SU-DHL-6 (cell line): ENCODE measurements at regions not wholly inside any gene's neighbourhood (a gene's known extent, or its start where the extent isn't known, plus 50 kb on each side); places are given as distances from the start of the nearest gene placed in this dataset.

Experiments
- EZH2phosphoT487 ChIP-seq: fragments of 200-600 bp; sonication (generic), shearing (Covaris generic); conservative IDR thresholded peaks from 2 replicates; pipeline ENCODE4 v1.6.1; 2018; ENCODE audit warnings: mild to moderate bottlenecking, antibody characterized with exemption, low read length, moderate library complexity, mixed read lengths
- TF ChIP-seq, protein P1 (sequence below): fragments of 200-600 bp; sonication (generic); IDR thresholded peaks from one replicate; pipeline ENCODE4 v1.5.1; 2017; ENCODE audit warnings: antibody characterized with exemption, mild to moderate bottlenecking, low read length, moderate library complexity; ENCODE audit not compliant: insufficient read depth, poor library complexity, severe bottlenecking

DNA sequence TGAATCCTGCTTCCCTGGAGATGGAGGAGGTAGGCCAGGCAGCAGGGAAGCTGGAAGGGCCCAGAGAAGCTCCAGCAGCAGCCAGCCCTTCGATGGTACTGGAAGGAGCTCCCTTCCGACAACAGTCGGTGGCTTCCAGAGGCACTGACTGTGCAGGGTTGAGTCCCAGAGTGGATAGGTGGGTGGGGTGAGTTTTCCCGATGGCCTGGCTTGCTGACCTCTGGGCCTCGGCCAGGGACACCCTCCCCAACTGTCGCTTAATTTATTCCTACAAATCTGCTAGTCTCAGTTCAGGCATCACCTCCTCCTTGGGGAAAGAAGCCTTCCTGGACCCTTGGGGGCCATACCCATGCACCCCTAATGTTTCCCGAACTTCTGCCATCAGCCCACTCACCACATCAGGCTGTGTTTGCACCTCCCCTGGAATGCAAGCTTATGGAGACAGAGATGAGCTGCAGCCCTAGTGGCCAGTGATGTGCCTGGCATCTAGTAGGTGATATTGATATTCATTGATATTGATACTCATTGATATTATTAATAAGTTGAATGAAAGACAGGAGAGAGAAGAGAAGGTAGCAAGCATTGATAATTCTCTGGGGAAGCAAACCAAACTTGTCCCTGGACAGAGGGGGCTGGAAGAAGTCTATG is 104.6 kb upstream of the BOD1 start:
- TF ChIP-seq, protein P1, sequence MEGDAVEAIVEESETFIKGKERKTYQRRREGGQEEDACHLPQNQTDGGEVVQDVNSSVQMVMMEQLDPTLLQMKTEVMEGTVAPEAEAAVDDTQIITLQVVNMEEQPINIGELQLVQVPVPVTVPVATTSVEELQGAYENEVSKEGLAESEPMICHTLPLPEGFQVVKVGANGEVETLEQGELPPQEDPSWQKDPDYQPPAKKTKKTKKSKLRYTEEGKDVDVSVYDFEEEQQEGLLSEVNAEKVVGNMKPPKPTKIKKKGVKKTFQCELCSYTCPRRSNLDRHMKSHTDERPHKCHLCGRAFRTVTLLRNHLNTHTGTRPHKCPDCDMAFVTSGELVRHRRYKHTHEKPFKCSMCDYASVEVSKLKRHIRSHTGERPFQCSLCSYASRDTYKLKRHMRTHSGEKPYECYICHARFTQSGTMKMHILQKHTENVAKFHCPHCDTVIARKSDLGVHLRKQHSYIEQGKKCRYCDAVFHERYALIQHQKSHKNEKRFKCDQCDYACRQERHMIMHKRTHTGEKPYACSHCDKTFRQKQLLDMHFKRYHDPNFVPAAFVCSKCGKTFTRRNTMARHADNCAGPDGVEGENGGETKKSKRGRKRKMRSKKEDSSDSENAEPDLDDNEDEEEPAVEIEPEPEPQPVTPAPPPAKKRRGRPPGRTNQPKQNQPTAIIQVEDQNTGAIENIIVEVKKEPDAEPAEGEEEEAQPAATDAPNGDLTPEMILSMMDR, result no peak
- TF ChIP-seq EZH2phosphoT487, result no peak
